ENCODE measurements at regions not wholly inside any gene's neighbourhood (a gene's known extent, or its start where the extent isn't known, plus 50 kb on each side); places are given as distances from the start of the nearest gene placed in this dataset.

DNA sequence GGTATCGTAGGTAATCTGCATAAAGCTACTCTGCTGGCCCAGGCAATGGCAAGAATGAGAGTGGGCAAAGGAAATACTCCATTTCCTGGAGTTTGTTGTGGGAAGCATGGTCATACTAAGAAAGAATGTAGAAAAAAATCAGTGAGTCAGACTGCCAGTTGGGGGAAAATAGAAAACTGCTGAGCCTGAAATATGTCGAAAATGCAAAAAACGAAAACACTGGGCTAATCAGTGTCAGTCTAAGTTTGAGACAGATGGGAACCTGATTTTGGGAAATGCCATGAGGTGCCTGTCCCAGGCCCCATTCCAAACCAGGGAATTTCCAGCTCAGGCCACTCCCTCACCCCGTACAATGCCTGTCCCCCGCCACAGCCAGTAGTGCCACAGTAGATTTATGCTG, 150.0 kb downstream of the ZNF33B start:
- TF ChIP-seq POU6F1 (CRISPR knock-in tag; IDR thresholded peaks at IDR 0.05; ENCODE audit: borderline replicate concordance, low read depth) = no peak
- TF ChIP-seq, protein P1, sequence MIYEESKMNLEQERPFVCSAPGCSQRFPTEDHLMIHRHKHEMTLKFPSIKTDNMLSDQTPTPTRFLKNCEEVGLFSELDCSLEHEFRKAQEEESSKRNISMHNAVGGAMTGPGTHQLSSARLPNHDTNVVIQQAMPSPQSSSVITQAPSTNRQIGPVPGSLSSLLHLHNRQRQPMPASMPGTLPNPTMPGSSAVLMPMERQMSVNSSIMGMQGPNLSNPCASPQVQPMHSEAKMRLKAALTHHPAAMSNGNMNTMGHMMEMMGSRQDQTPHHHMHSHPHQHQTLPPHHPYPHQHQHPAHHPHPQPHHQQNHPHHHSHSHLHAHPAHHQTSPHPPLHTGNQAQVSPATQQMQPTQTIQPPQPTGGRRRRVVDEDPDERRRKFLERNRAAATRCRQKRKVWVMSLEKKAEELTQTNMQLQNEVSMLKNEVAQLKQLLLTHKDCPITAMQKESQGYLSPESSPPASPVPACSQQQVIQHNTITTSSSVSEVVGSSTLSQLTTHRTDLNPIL (CRISPR knock-in tag; IDR thresholded peaks at IDR 0.05; ENCODE audit: low read depth) = no peak
- no peak for TF ChIP-seq SNAI2 (CRISPR knock-in tag; IDR thresholded peaks at IDR 0.05)
- TF ChIP-seq ZFP3 (CRISPR knock-in tag; IDR thresholded peaks at IDR 0.05) = no peak
- TF ChIP-seq ESRRG (CRISPR knock-in tag; IDR thresholded peaks at IDR 0.05) = no peak
- TF ChIP-seq, protein P2, sequence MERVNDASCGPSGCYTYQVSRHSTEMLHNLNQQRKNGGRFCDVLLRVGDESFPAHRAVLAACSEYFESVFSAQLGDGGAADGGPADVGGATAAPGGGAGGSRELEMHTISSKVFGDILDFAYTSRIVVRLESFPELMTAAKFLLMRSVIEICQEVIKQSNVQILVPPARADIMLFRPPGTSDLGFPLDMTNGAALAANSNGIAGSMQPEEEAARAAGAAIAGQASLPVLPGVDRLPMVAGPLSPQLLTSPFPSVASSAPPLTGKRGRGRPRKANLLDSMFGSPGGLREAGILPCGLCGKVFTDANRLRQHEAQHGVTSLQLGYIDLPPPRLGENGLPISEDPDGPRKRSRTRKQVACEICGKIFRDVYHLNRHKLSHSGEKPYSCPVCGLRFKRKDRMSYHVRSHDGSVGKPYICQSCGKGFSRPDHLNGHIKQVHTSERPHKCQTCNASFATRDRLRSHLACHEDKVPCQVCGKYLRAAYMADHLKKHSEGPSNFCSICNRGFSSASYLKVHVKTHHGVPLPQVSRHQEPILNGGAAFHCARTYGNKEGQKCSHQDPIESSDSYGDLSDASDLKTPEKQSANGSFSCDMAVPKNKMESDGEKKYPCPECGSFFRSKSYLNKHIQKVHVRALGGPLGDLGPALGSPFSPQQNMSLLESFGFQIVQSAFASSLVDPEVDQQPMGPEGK (CRISPR knock-in tag; IDR thresholded peaks at IDR 0.05; ENCODE audit: borderline replicate concordance) = no peak
- no peak for TF ChIP-seq TSHZ2 (CRISPR knock-in tag; IDR thresholded peaks at IDR 0.05)
- no peak for TF ChIP-seq CSRNP3 (CRISPR knock-in tag; IDR thresholded peaks at IDR 0.05)
